GM21515 (cell line): ENCODE measurements at regions not wholly inside any gene's neighbourhood (a gene's known extent, or its start where the extent isn't known, plus 50 kb on each side); places are given as distances from the start of the nearest gene placed in this dataset.
"Not testable (repeated sequence)": the region's sequence is repeated elsewhere in the genome, so short reads cannot be mapped to it uniquely, and the experiment has no call there.

ENCODE experiments used
- ATAC-seq: cut with Tn5 transposase; IDR thresholded peaks from one replicate; pipeline ENCODE4 v1.9.1; 2021; ENCODE audit not compliant: unreplicated experiment

- not testable (repeated sequence) for ATAC-seq
These were observed 139.0 kb upstream of the NUDT4 start for GRCh38 chr12:93238512-93239262.

- not testable (repeated sequence) for ATAC-seq
These were observed 137.9 kb upstream of the NUDT4 start for GRCh38 chr12:93239789-93240188.

GRCh38 chr12:93242154-93242972 lies 135.4 kb upstream of the NUDT4 start:
- no peak for ATAC-seq

- no peak for ATAC-seq
These were observed 134.4 kb upstream of the NUDT4 start for GRCh38 chr12:93243382-93243688.

- ATAC-seq: peak; percentile 35
These were observed 133.8 kb upstream of the NUDT4 start for GRCh38 chr12:93243689-93244513.

- no peak for ATAC-seq
These were observed 133.1 kb upstream of the NUDT4 start for GRCh38 chr12:93244514-93245077.

- ATAC-seq: peak; percentile 84
These were observed 132.2 kb upstream of the NUDT4 start for GRCh38 chr12:93245543-93245942.

GRCh38 chr12:93247313-93247991 lies 130.3 kb upstream of the NUDT4 start:
- no peak for ATAC-seq

GRCh38 chr12:93252221-93252620 lies 125.5 kb upstream of the NUDT4 start:
- no peak for ATAC-seq

- ATAC-seq: no peak
These were observed 122.8 kb upstream of the NUDT4 start for GRCh38 chr12:93254911-93255310.

GRCh38 chr12:93256256-93256969 lies 121.3 kb upstream of the NUDT4 start:
- no peak for ATAC-seq

GRCh38 chr12:93261505-93262094 lies 116.1 kb upstream of the NUDT4 start:
- no peak for ATAC-seq

GRCh38 chr12:93272997-93273396 lies 104.7 kb upstream of the NUDT4 start:
- no peak for ATAC-seq

GRCh38 chr12:93273834-93274564 lies 103.7 kb upstream of the NUDT4 start:
- no peak for ATAC-seq

GRCh38 chr12:93274937-93275336 lies 102.8 kb upstream of the NUDT4 start:
- ATAC-seq: no peak

GRCh38 chr12:93275589-93275988 lies 102.1 kb upstream of the NUDT4 start:
- ATAC-seq: no peak

- ATAC-seq: no peak
These were observed 97.9 kb upstream of the NUDT4 start for GRCh38 chr12:93279565-93280412.

GRCh38 chr12:93287149-93287548 lies 90.6 kb upstream of the NUDT4 start:
- ATAC-seq: no peak
